SJCRH30 (cell line): ENCODE measurements at regions not wholly inside any gene's neighbourhood (a gene's known extent, or its start where the extent isn't known, plus 50 kb on each side); places are given as distances from the start of the nearest gene placed in this dataset.
A peak's percentile ranks its signal among the peaks of the same experiment; 100 is the strongest.
"Not testable (repeated sequence)": the region's sequence is repeated elsewhere in the genome, so short reads cannot be mapped to it uniquely, and the experiment has no call there.

ENCODE experiments used
- DNase-seq, 2 experiments: peaks; one replicate each; pipeline ENCODE4 v3.0.0-alpha.2; 2015 to 2020
- H3K27ac ChIP-seq: fragments of 250-450 bp; sonication (Bioruptor Pico); 2 replicates; pipeline ENCODE4 v1.5.1; 2020; ENCODE audit warnings: mild to moderate bottlenecking, moderate library complexity
- H3K27me3 ChIP-seq: fragments of 250-450 bp; sonication (Bioruptor Pico); 2 replicates; pipeline ENCODE4 v1.5.1; 2020; ENCODE audit warnings: mild to moderate bottlenecking, moderate library complexity
- H3K36me3 ChIP-seq: fragments of 250-450 bp; sonication (Bioruptor Pico); 2 replicates; pipeline ENCODE4 v1.5.1; 2020; ENCODE audit warnings: mild to moderate bottlenecking, moderate library complexity
- H3K4me1 ChIP-seq: fragments of 250-450 bp; sonication (Bioruptor Pico); 2 replicates; pipeline ENCODE4 v1.5.1; 2020; ENCODE audit warnings: mild to moderate bottlenecking, moderate library complexity
- H3K4me3 ChIP-seq: fragments of 250-450 bp; sonication (Bioruptor Pico); 2 replicates; pipeline ENCODE4 v1.5.1; 2020; ENCODE audit warnings: mild to moderate bottlenecking, moderate library complexity
- H3K9me3 ChIP-seq: fragments of 250-450 bp; sonication (Bioruptor Pico); replicated peaks from 2 replicates; pipeline ENCODE4 v1.5.1; 2020; ENCODE audit warnings: mild to moderate bottlenecking, moderate library complexity

- Histone ChIP-seq H3K27me3 (no peaks in the 10 kb centered on the region), H3K36me3 (no peaks in the 10 kb centered on the region), H3K27ac (no peak overlapping the region), H3K4me1 (no peaks in the 10 kb centered on the region), H3K9me3 (no peaks in the 10 kb centered on the region), H3K4me3 (no peak overlapping the region)
- DNase-seq = no peak
These were observed 109.2 kb upstream of the USP29 start for GRCh38 chr19:57010541-57010940.

GRCh38 chr19:57016076-57016475 is 103.7 kb upstream of the USP29 start:
- Histone ChIP-seq H3K4me1 (no peaks in the 10 kb centered on the region), H3K27ac (no peak overlapping the region)
- DNase-seq = no peak

GRCh38 chr19:57016491-57016890 is 103.3 kb upstream of the USP29 start:
- Histone ChIP-seq H3K27me3 (no peaks in the 10 kb centered on the region), H3K4me1 (no peaks in the 10 kb centered on the region), H3K4me3 (no peak overlapping the region), H3K9me3 (no peaks in the 10 kb centered on the region), H3K36me3 (no peaks in the 10 kb centered on the region), H3K27ac (no peak overlapping the region)
- no peak for DNase-seq

More at GRCh38 chr19:57016076-57016475, 103.7 kb upstream of the USP29 start:
- Histone ChIP-seq H3K9me3 (no peaks in the 10 kb centered on the region), H3K27me3 (no peaks in the 10 kb centered on the region), H3K36me3 (no peaks in the 10 kb centered on the region), H3K4me3 (no peak overlapping the region)

GRCh38 chr19:57025491-57025890 is 94.3 kb upstream of the USP29 start:
- no peaks in the 10 kb centered on the region for H3K36me3 ChIP-seq
- H3K4me3 ChIP-seq = no peak overlapping the region
- H3K27me3 ChIP-seq = no peaks in the 10 kb centered on the region
- DNase-seq = no peak
- H3K9me3 ChIP-seq = peaks cover 18% of the 10 kb centered on the region
- H3K27ac ChIP-seq = no peak overlapping the region
- H3K4me1 ChIP-seq = peaks cover 7% of the 10 kb centered on the region

GRCh38 chr19:57026476-57026875 is 93.3 kb upstream of the USP29 start:
- Histone ChIP-seq H3K4me1 (peaks cover 7% of the 10 kb centered on the region), H3K27ac (peak overlapping the region; percentile 17; the same call in 1 of the 2 replicates), H3K27me3 (no peaks in the 10 kb centered on the region), H3K9me3 (peaks cover 18% of the 10 kb centered on the region), H3K4me3 (no peak overlapping the region), H3K36me3 (no peaks in the 10 kb centered on the region)
- DNase-seq = peak; percentile 60 to 68

- no peak for DNase-seq
- Histone ChIP-seq H3K36me3 (no peaks in the 10 kb centered on the region), H3K27ac (no peak overlapping the region), H3K4me1 (peaks cover 7% of the 10 kb centered on the region), H3K27me3 (no peaks in the 10 kb centered on the region), H3K9me3 (peaks cover 18% of the 10 kb centered on the region), H3K4me3 (no peak overlapping the region)
These were observed 92.4 kb upstream of the USP29 start for GRCh38 chr19:57027360-57027759.

GRCh38 chr19:57028804-57029525 is 90.8 kb upstream of the USP29 start:
- DNase-seq = no peak
- H3K36me3 ChIP-seq = no peaks in the 10 kb centered on the region
- H3K9me3 ChIP-seq = peaks cover 18% of the 10 kb centered on the region
- H3K4me1 ChIP-seq = peaks cover 7% of the 10 kb centered on the region
- H3K27me3 ChIP-seq = no peaks in the 10 kb centered on the region
- no peak overlapping the region for H3K27ac ChIP-seq
- no peak overlapping the region for H3K4me3 ChIP-seq

GRCh38 chr19:57031106-57031505 is 88.7 kb upstream of the USP29 start:
- Histone ChIP-seq H3K27me3 (no peaks in the 10 kb centered on the region), H3K4me3 (no peak overlapping the region), H3K27ac (no peak overlapping the region), H3K4me1 (peaks cover 4% of the 10 kb centered on the region), H3K9me3 (peaks cover 5% of the 10 kb centered on the region), H3K36me3 (no peaks in the 10 kb centered on the region)
- DNase-seq = no peak

GRCh38 chr19:57033576-57033975 is 86.2 kb upstream of the USP29 start:
- H3K4me1 ChIP-seq = no peaks in the 10 kb centered on the region
- H3K9me3 ChIP-seq = 0 out of 2 replicates have a peak, but pooled peaks cover 2% of the 10 kb centered on the region
- no peak overlapping the region for H3K4me3 ChIP-seq
- H3K27ac ChIP-seq = no peak overlapping the region
- H3K27me3 ChIP-seq = no peaks in the 10 kb centered on the region
- no peak for DNase-seq
- no peaks in the 10 kb centered on the region for H3K36me3 ChIP-seq

- H3K36me3 ChIP-seq = no peaks in the 10 kb centered on the region
- DNase-seq = no peak
- H3K4me3 ChIP-seq = no peak overlapping the region
- H3K27ac ChIP-seq = no peak overlapping the region
- H3K9me3 ChIP-seq = no peaks in the 10 kb centered on the region
- no peaks in the 10 kb centered on the region for H3K4me1 ChIP-seq
- H3K27me3 ChIP-seq = no peaks in the 10 kb centered on the region
These were observed 85.2 kb upstream of the USP29 start for GRCh38 chr19:57034544-57034943.

GRCh38 chr19:57035740-57036139 is 84.0 kb upstream of the USP29 start:
- H3K9me3 ChIP-seq, DNase-seq, H3K36me3 ChIP-seq, H3K27me3 ChIP-seq, H3K4me1 ChIP-seq, H3K4me3 ChIP-seq, H3K27ac ChIP-seq: not testable (repeated sequence)

GRCh38 chr19:57037556-57037955 is 82.2 kb upstream of the USP29 start:
- no peak for DNase-seq
- Histone ChIP-seq H3K36me3 (no peaks in the 10 kb centered on the region), H3K4me1 (no peaks in the 10 kb centered on the region), H3K9me3 (no peaks in the 10 kb centered on the region), H3K27ac (no peak overlapping the region), H3K27me3 (no peaks in the 10 kb centered on the region), H3K4me3 (no peak overlapping the region)

- H3K4me1 ChIP-seq = no peaks in the 10 kb centered on the region
- peaks cover 8% of the 10 kb centered on the region for H3K9me3 ChIP-seq
- H3K4me3 ChIP-seq = no peak overlapping the region
- H3K36me3 ChIP-seq = no peaks in the 10 kb centered on the region; the same call in 1 of the 2 replicates
- H3K27me3 ChIP-seq = no peaks in the 10 kb centered on the region
- H3K27ac ChIP-seq = no peak overlapping the region
- no peak for DNase-seq
These were observed 72.0 kb upstream of the USP29 start for GRCh38 chr19:57047743-57048142.

- no peaks in the 10 kb centered on the region; the same call in 1 of the 2 replicates for H3K36me3 ChIP-seq
- peaks cover 7% of the 10 kb centered on the region; the same call in 1 of the 2 replicates for H3K4me1 ChIP-seq
- no peaks in the 10 kb centered on the region for H3K27me3 ChIP-seq
- no peak overlapping the region for H3K27ac ChIP-seq
- no peak overlapping the region for H3K4me3 ChIP-seq
- peaks cover 16% of the 10 kb centered on the region for H3K9me3 ChIP-seq
- no peak for DNase-seq
These were observed 68.9 kb upstream of the USP29 start for GRCh38 chr19:57050863-57051262.

GRCh38 chr19:57052081-57052480 is 67.7 kb upstream of the USP29 start:
- Histone ChIP-seq H3K36me3 (no peaks in the 10 kb centered on the region; the same call in 1 of the 2 replicates), H3K9me3 (peaks cover 18% of the 10 kb centered on the region), H3K27ac (no peak overlapping the region), H3K4me3 (no peak overlapping the region), H3K27me3 (no peaks in the 10 kb centered on the region), H3K4me1 (peaks cover 16% of the 10 kb centered on the region; the same call in 1 of the 2 replicates)
- no peak for DNase-seq

GRCh38 chr19:57053401-57053800 is 66.4 kb upstream of the USP29 start:
- no peak overlapping the region for H3K27ac ChIP-seq
- peaks cover 28% of the 10 kb centered on the region; the same call in 1 of the 2 replicates for H3K4me1 ChIP-seq
- DNase-seq = no peak

More at GRCh38 chr19:57053401-57053800, 66.4 kb upstream of the USP29 start:
- Histone ChIP-seq H3K36me3 (no peaks in the 10 kb centered on the region; the same call in 1 of the 2 replicates), H3K27me3 (no peaks in the 10 kb centered on the region), H3K4me3 (no peak overlapping the region), H3K9me3 (peaks cover 18% of the 10 kb centered on the region)
